HL-60 (cell line): ENCODE measurements at regions not wholly inside any gene's neighbourhood (a gene's known extent, or its start where the extent isn't known, plus 50 kb on each side); places are given as distances from the start of the nearest gene placed in this dataset.

ENCODE experiments used
- GABPA ChIP-seq: IDR thresholded peaks from 2 replicates; pipeline ENCODE4 v1.6.1; 2012; ENCODE audit warnings: low read depth
- POLR2AphosphoS5 ChIP-seq: IDR thresholded peaks from 2 replicates; pipeline ENCODE4 v1.6.1; 2012; ENCODE audit warnings: low read depth
- SPI1 ChIP-seq: IDR thresholded peaks from 2 replicates; pipeline ENCODE4 v1.6.1; 2012; ENCODE audit warnings: low read depth, mild to moderate bottlenecking, borderline replicate concordance
- TF ChIP-seq, protein P1 (sequence below): IDR thresholded peaks from one replicate; pipeline ENCODE4 v1.5.1; 2011; ENCODE audit warnings: low read length, control low read depth, inconsistent platforms; ENCODE audit not compliant: insufficient read depth
- TF ChIP-seq, protein P2 (sequence below): IDR thresholded peaks from 2 replicates; pipeline ENCODE4 v1.6.1; 2012; ENCODE audit warnings: low read depth; ENCODE audit not compliant: insufficient replicate concordance

DNA sequence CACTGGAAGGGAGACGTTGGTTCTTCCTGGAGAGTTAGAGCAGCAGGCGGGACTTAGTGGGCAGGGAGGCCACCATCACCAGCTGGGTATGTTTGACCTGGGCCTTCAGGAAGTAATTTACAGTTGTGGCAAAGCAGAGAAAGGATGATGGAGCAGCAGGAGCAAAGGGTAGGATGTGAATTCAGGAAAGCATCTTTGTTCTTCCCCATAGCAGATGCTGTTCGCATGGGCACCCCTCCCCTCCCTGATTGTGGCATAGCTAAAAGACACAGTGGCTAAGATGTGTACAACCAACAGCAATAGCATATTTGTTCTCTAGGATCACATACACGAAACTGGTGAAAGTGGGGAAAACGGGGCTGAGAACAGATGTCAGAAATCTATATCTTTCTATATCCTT is 56.3 kb upstream of the ITPRID1 start:
- TF ChIP-seq, protein P1, sequence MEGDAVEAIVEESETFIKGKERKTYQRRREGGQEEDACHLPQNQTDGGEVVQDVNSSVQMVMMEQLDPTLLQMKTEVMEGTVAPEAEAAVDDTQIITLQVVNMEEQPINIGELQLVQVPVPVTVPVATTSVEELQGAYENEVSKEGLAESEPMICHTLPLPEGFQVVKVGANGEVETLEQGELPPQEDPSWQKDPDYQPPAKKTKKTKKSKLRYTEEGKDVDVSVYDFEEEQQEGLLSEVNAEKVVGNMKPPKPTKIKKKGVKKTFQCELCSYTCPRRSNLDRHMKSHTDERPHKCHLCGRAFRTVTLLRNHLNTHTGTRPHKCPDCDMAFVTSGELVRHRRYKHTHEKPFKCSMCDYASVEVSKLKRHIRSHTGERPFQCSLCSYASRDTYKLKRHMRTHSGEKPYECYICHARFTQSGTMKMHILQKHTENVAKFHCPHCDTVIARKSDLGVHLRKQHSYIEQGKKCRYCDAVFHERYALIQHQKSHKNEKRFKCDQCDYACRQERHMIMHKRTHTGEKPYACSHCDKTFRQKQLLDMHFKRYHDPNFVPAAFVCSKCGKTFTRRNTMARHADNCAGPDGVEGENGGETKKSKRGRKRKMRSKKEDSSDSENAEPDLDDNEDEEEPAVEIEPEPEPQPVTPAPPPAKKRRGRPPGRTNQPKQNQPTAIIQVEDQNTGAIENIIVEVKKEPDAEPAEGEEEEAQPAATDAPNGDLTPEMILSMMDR, result no peak
- no peak for TF ChIP-seq POLR2AphosphoS5
- no peak for TF ChIP-seq SPI1
- TF ChIP-seq GABPA, result no peak
- TF ChIP-seq, protein P2, sequence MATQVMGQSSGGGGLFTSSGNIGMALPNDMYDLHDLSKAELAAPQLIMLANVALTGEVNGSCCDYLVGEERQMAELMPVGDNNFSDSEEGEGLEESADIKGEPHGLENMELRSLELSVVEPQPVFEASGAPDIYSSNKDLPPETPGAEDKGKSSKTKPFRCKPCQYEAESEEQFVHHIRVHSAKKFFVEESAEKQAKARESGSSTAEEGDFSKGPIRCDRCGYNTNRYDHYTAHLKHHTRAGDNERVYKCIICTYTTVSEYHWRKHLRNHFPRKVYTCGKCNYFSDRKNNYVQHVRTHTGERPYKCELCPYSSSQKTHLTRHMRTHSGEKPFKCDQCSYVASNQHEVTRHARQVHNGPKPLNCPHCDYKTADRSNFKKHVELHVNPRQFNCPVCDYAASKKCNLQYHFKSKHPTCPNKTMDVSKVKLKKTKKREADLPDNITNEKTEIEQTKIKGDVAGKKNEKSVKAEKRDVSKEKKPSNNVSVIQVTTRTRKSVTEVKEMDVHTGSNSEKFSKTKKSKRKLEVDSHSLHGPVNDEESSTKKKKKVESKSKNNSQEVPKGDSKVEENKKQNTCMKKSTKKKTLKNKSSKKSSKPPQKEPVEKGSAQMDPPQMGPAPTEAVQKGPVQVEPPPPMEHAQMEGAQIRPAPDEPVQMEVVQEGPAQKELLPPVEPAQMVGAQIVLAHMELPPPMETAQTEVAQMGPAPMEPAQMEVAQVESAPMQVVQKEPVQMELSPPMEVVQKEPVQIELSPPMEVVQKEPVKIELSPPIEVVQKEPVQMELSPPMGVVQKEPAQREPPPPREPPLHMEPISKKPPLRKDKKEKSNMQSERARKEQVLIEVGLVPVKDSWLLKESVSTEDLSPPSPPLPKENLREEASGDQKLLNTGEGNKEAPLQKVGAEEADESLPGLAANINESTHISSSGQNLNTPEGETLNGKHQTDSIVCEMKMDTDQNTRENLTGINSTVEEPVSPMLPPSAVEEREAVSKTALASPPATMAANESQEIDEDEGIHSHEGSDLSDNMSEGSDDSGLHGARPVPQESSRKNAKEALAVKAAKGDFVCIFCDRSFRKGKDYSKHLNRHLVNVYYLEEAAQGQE, result no peak
